ENCODE measurements at regions not wholly inside any gene's neighbourhood (a gene's known extent, or its start where the extent isn't known, plus 50 kb on each side); places are given as distances from the start of the nearest gene placed in this dataset.
"Not testable (repeated sequence)": the region's sequence is repeated elsewhere in the genome, so short reads cannot be mapped to it uniquely, and the experiment has no call there.

GRCh38 chr6:170039156-170040114 is 251.4 kb downstream of the DLL1 start:
- no peak for DNase-seq

GRCh38 chr6:170038708-170039107 is 252.2 kb downstream of the DLL1 start:
- DNase-seq: no peak

- DNase-seq: peak; percentile 85
Measured at GRCh38 chr6:170038251-170038650, 252.6 kb downstream of the DLL1 start.

- DNase-seq: no peak
Measured at GRCh38 chr6:170037541-170038250, 253.2 kb downstream of the DLL1 start.

GRCh38 chr6:170036916-170037315 is 254.0 kb downstream of the DLL1 start:
- DNase-seq: no peak

- not testable (repeated sequence) for DNase-seq
Measured at GRCh38 chr6:170036367-170036766, 254.5 kb downstream of the DLL1 start.

GRCh38 chr6:170035901-170036304 is 255.0 kb downstream of the DLL1 start:
- DNase-seq: no peak

- no peak for DNase-seq
Measured at GRCh38 chr6:170035044-170035443, 255.8 kb downstream of the DLL1 start.

- no peak for DNase-seq
Measured at GRCh38 chr6:170034294-170034693, 256.6 kb downstream of the DLL1 start.

GRCh38 chr6:170033666-170034065 is 257.2 kb downstream of the DLL1 start:
- no peak for DNase-seq

GRCh38 chr6:170032706-170033309 is 258.1 kb downstream of the DLL1 start:
- no peak for DNase-seq

GRCh38 chr6:170032197-170032596 is 258.7 kb downstream of the DLL1 start:
- no peak for DNase-seq

- no peak for DNase-seq
Measured at GRCh38 chr6:170031684-170032121, 259.2 kb downstream of the DLL1 start.

GRCh38 chr6:170030821-170031471 is 259.9 kb downstream of the DLL1 start:
- peak; percentile 87 for DNase-seq

GRCh38 chr6:170030284-170030815 is 260.5 kb downstream of the DLL1 start:
- no peak for DNase-seq

GRCh38 chr6:170029416-170030283 is 261.2 kb downstream of the DLL1 start:
- no peak for DNase-seq

- no peak for DNase-seq
Measured at GRCh38 chr6:170028629-170029345, 262.1 kb downstream of the DLL1 start.

GRCh38 chr6:170027647-170028043 is 263.2 kb downstream of the DLL1 start:
- DNase-seq: peak; percentile 19

GRCh38 chr6:170026751-170027646 is 263.9 kb downstream of the DLL1 start:
- no peak for DNase-seq
